ENCODE measurements at regions not wholly inside any gene's neighbourhood (a gene's known extent, or its start where the extent isn't known, plus 50 kb on each side); places are given as distances from the start of the nearest gene placed in this dataset.
"Not testable (repeated sequence)": the region's sequence is repeated elsewhere in the genome, so short reads cannot be mapped to it uniquely, and the experiment has no call there.

- no peaks in the 10 kb centered on the region for H3K4me1 ChIP-seq
- DNase-seq: no peak
- WGBS, 2 donors: 61 to 64% methylated on average over 2 to 3 of the region's 3 CpGs
Measured at GRCh38 chr10:3372281-3372680, 199.7 kb upstream of the PITRM1 start.

DNA sequence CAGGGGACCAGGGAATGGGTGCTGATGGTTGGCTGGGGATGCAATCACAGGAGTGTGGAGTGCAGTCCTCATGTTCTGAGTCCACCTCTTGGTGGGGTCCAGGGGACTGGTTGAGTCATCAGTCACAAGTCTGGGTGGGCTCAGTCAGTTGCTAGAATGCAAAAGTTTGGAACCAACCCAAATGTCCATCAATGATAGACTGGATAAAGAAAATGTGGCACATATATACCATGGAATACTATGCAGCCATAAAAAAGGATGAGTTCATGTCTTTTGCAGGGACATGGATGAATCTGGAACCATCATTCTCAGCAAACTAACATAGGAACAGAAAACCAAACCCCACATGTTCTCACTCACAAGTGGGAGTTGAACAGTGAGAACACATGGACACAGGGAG is 199.0 kb upstream of the PITRM1 start:
- H3K9me3 ChIP-seq; H3K4me3 ChIP-seq; H3K36me3 ChIP-seq; DNase-seq; H3K27me3 ChIP-seq; intact Hi-C loops (cut with DNase I); H3K4me1 ChIP-seq: not testable (repeated sequence)
- H3K27ac ChIP-seq: peak overlapping the region in 1 of 4 donors; percentile 41

More at GRCh38 chr10:3372281-3372680, 199.7 kb upstream of the PITRM1 start:
- Histone ChIP-seq H3K27me3 (no peaks in the 10 kb centered on the region), H3K4me3 (no peak overlapping the region), H3K36me3 (no peaks in the 10 kb centered on the region), H3K9me3 (no peaks in the 10 kb centered on the region), H3K27ac (peak overlapping the region in 1 of 4 donors; percentile 41)
- intact Hi-C loops (cut with DNase I): no loop called here
- TF ChIP-seq POLR2A (IDR thresholded peaks at IDR 0.05): no peak
- TF ChIP-seq, protein P1, sequence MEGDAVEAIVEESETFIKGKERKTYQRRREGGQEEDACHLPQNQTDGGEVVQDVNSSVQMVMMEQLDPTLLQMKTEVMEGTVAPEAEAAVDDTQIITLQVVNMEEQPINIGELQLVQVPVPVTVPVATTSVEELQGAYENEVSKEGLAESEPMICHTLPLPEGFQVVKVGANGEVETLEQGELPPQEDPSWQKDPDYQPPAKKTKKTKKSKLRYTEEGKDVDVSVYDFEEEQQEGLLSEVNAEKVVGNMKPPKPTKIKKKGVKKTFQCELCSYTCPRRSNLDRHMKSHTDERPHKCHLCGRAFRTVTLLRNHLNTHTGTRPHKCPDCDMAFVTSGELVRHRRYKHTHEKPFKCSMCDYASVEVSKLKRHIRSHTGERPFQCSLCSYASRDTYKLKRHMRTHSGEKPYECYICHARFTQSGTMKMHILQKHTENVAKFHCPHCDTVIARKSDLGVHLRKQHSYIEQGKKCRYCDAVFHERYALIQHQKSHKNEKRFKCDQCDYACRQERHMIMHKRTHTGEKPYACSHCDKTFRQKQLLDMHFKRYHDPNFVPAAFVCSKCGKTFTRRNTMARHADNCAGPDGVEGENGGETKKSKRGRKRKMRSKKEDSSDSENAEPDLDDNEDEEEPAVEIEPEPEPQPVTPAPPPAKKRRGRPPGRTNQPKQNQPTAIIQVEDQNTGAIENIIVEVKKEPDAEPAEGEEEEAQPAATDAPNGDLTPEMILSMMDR (IDR thresholded peaks at IDR 0.05): no peak

- intact Hi-C loops (cut with DNase I): no loop called here
- DNase-seq: no peak
- TF ChIP-seq POLR2A (IDR thresholded peaks at IDR 0.05): no peak
- TF ChIP-seq, protein P1 (IDR thresholded peaks at IDR 0.05): no peak
- Histone ChIP-seq H3K27ac (no peak overlapping the region), H3K36me3 (no peaks in the 10 kb centered on the region), H3K4me3 (no peak overlapping the region), H3K9me3 (peaks cover 0 to 4% (median under 1%) of the 10 kb centered on the region in 3 donors), H3K27me3 (no peaks in the 10 kb centered on the region), H3K4me1 (no peaks in the 10 kb centered on the region)
- WGBS, 2 donors: 84 to 87% methylated on average over 6 of the region's 6 CpGs
Measured at GRCh38 chr10:3366735-3367405, 194.3 kb upstream of the PITRM1 start.

- TF ChIP-seq, protein P1 (IDR thresholded peaks at IDR 0.05): no peak
- no peak for TF ChIP-seq POLR2A (IDR thresholded peaks at IDR 0.05)
- no peaks in the 10 kb centered on the region for H3K36me3 ChIP-seq
- intact Hi-C loops (cut with DNase I): no loop called here
- no peak for DNase-seq
- peaks cover 0 to 12% (median 5%) of the 10 kb centered on the region in 3 donors for H3K9me3 ChIP-seq
- H3K27me3 ChIP-seq: no peaks in the 10 kb centered on the region
- H3K4me3 ChIP-seq: no peak overlapping the region
- WGBS, 2 donors: 44 to 63% methylated on average over 1 of the region's 1 CpG
- H3K4me1 ChIP-seq: no peaks in the 10 kb centered on the region
- H3K27ac ChIP-seq: no peak overlapping the region
Measured at GRCh38 chr10:3366043-3366442, 193.5 kb upstream of the PITRM1 start.

DNA sequence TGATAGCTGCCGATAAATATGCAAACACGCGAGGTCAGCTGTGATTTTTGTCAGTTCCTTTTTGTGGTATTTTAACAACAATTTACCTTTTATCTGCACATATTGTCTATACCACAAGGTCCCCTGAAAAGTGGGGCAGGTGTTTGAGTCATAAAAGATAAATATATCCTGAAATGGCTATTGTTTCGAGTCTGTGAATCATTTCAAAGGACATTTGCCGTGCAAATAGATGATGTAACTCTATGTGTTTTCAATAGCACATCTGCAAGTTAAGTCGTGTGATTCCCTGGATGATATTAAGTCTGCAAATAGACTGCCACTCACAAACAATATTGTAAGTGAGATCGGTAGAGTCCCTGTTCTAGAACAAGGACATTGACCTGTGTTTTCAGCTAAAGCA is 193.0 kb upstream of the PITRM1 start:
- no peak for DNase-seq
- no peaks in the 10 kb centered on the region for H3K27me3 ChIP-seq

More for the DNA sequence above, 193.0 kb upstream of the PITRM1 start:
- 44 to 51% methylated on average over 7 of the region's 7 CpGs for WGBS, 2 donors
- TF ChIP-seq, protein P1 (IDR thresholded peaks at IDR 0.05): no peak
- TF ChIP-seq POLR2A (IDR thresholded peaks at IDR 0.05): no peak
- H3K4me1 ChIP-seq: no peaks in the 10 kb centered on the region
- no peak overlapping the region for H3K27ac ChIP-seq
- intact Hi-C loops (cut with DNase I): no loop called here
- H3K9me3 ChIP-seq: peaks cover 0 to 17% (median 5%) of the 10 kb centered on the region in 3 donors
- H3K36me3 ChIP-seq: no peaks in the 10 kb centered on the region
- H3K4me3 ChIP-seq: no peak overlapping the region
